ENCODE measurements at regions not wholly inside any gene's neighbourhood (a gene's known extent, or its start where the extent isn't known, plus 50 kb on each side); places are given as distances from the start of the nearest gene placed in this dataset.

DNA sequence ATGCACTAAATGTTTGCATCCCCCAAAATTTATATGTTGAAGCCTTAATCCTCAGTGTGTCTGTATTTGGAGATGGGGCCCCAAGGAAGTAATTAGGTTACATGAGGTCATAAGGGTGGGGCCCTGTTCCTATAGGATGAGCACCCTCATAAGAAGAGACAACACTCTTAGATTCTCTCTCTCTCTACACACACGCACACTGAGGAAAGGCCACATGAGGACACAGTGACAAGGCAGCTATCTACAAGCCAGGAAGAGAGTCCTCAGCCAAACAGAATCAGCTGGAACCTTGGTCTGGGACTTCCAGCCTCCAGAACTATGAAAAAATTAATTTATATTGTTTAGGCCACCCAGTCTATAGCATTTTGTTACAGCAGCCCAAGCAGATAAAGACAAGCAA lies 69.3 kb upstream of the NOCT start:
- Histone ChIP-seq H3K9me3 (no peaks in the 10 kb centered on the region), H3K4me3 (no peak overlapping the region), H3K27ac (no peak overlapping the region), H3K36me3 (no peaks in the 10 kb centered on the region), H3K27me3 (replicated peaks; ENCODE audit: insufficient read depth) (no peaks in the 10 kb centered on the region), H3K4me1 (replicated peaks) (no peaks in the 10 kb centered on the region)
- WGBS, result 100% methylated on average over 1 of the region's 1 CpG
- DNase-seq (ENCODE audit: low spot score), result no peak
- intact Hi-C loops (cut with DNase I), result no loop called here
- no peak for TF ChIP-seq POLR2A (IDR thresholded peaks at IDR 0.05)
- TF ChIP-seq POLR2AphosphoS5 (IDR thresholded peaks at IDR 0.05), result no peak
- TF ChIP-seq, protein P1, sequence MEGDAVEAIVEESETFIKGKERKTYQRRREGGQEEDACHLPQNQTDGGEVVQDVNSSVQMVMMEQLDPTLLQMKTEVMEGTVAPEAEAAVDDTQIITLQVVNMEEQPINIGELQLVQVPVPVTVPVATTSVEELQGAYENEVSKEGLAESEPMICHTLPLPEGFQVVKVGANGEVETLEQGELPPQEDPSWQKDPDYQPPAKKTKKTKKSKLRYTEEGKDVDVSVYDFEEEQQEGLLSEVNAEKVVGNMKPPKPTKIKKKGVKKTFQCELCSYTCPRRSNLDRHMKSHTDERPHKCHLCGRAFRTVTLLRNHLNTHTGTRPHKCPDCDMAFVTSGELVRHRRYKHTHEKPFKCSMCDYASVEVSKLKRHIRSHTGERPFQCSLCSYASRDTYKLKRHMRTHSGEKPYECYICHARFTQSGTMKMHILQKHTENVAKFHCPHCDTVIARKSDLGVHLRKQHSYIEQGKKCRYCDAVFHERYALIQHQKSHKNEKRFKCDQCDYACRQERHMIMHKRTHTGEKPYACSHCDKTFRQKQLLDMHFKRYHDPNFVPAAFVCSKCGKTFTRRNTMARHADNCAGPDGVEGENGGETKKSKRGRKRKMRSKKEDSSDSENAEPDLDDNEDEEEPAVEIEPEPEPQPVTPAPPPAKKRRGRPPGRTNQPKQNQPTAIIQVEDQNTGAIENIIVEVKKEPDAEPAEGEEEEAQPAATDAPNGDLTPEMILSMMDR (IDR thresholded peaks at IDR 0.05), result no peak

DNA sequence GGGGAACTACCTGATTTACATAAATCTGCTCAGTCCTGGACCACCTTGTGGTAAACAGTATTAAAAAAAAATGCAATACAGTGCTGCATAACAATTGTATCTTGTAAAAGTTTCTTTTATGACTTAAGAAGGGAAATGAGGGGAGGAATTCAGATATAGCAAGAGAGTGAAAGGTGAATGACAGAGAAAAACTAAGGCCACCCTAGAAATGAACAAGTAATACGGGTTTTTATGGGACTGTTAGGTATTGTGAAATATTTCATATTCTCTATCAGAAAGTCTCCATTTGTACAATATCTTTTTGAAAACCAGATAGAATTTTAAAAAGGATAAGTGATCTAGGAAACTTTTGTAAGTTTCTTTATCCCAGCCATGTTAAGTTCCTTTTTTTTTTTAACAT lies 69.7 kb upstream of the NOCT start:
- H3K9me3 ChIP-seq, result no peaks in the 10 kb centered on the region
- H3K27ac ChIP-seq, result no peak overlapping the region
- H3K4me3 ChIP-seq, result no peak overlapping the region
- no peak for TF ChIP-seq POLR2AphosphoS5 (IDR thresholded peaks at IDR 0.05)
- TF ChIP-seq, protein P1 (IDR thresholded peaks at IDR 0.05), result no peak
- TF ChIP-seq POLR2A (IDR thresholded peaks at IDR 0.05), result no peak
- no peak for DNase-seq (ENCODE audit: low spot score)
- intact Hi-C loops (cut with DNase I), result no loop called here
- WGBS, result 74% methylated on average over 1 of the region's 1 CpG
- no peaks in the 10 kb centered on the region for H3K4me1 ChIP-seq (replicated peaks)
- H3K36me3 ChIP-seq, result no peaks in the 10 kb centered on the region
- no peaks in the 10 kb centered on the region for H3K27me3 ChIP-seq (replicated peaks; ENCODE audit: insufficient read depth)

DNA sequence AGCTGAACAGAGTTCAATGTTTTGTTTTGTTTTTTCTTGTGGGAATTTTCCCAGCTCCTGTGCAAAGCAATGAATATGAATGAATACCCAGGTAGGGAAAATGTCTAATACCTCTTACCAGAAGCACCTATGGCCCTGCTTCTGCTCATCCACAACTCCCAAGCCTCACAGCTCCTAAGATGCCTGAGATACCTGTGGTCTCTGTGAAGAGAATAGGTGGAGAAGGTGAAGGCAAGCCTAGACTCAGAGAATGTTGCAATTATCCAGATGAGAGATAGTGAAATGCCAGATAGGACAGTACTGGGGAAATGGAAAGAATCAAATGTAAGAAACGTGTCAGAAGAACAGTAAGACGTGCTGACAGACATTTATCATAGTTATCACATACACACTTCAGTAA lies 70.2 kb upstream of the NOCT start:
- WGBS, result 61% methylated on average over 2 of the region's 2 CpGs
- no peak for DNase-seq (ENCODE audit: low spot score)
- H3K9me3 ChIP-seq, result no peaks in the 10 kb centered on the region
- H3K36me3 ChIP-seq, result no peaks in the 10 kb centered on the region
- H3K27ac ChIP-seq, result no peak overlapping the region
- TF ChIP-seq POLR2A (IDR thresholded peaks at IDR 0.05), result no peak
- TF ChIP-seq, protein P1 (IDR thresholded peaks at IDR 0.05), result no peak
- TF ChIP-seq POLR2AphosphoS5 (IDR thresholded peaks at IDR 0.05), result no peak
- intact Hi-C loops (cut with DNase I), result no loop called here
- no peak overlapping the region for H3K4me3 ChIP-seq
- no peaks in the 10 kb centered on the region for H3K27me3 ChIP-seq (replicated peaks; ENCODE audit: insufficient read depth)
- no peaks in the 10 kb centered on the region for H3K4me1 ChIP-seq (replicated peaks)

DNA sequence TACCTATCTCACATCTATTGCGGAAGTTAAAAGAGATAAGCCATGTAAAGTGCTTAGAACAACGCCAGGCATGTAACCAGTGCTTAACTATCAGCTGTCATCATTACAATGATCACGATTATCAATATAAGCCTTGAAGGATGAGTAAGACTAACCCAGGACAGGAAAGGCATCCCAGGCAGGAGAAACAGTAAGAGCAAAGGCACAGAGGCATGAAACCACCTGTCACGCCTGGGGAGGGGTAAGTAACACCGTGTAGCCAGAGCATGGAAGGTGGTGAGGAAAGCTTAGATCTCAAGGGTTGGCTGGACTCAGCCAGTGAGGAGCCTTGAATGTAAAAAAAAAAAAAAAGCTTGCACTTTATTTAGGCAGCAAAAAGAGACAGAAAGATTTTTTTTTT lies 71.7 kb upstream of the NOCT start:
- 96% methylated on average over 5 of the region's 5 CpGs for WGBS
- Histone ChIP-seq H3K27me3 (replicated peaks; ENCODE audit: insufficient read depth) (no peaks in the 10 kb centered on the region), H3K36me3 (no peaks in the 10 kb centered on the region), H3K27ac (no peak overlapping the region), H3K9me3 (no peaks in the 10 kb centered on the region), H3K4me1 (replicated peaks) (no peaks in the 10 kb centered on the region), H3K4me3 (no peak overlapping the region)
- TF ChIP-seq POLR2A (IDR thresholded peaks at IDR 0.05) (no peak), POLR2AphosphoS5 (IDR thresholded peaks at IDR 0.05) (no peak)
- TF ChIP-seq, protein P1 (IDR thresholded peaks at IDR 0.05), result no peak
- intact Hi-C loops (cut with DNase I), result no loop called here
- DNase-seq (ENCODE audit: low spot score), result no peak

DNA sequence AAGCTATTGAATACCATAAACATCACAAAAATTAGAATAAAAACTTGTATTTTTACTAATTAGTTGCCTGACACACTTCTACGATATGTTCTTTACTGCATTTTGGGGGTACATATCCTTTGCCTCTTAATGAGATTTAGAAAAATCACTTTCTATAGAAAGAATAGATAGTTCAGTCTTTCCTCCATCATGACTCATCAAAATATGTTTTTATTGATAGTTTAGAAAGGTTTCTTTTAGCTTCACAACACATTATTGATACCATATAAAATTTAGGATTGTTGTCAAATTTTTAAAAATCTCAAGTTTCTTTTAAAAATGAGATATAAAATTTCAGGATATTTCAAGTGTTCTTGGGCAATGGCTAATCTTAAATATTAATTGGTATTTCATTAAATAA lies 74.5 kb upstream of the NOCT start:
- WGBS, result 90% methylated on average over 1 of the region's 1 CpG
- no peak for DNase-seq (ENCODE audit: low spot score)
- intact Hi-C loops (cut with DNase I), result no loop called here
- TF ChIP-seq POLR2AphosphoS5 (IDR thresholded peaks at IDR 0.05), result no peak
- no peak for TF ChIP-seq POLR2A (IDR thresholded peaks at IDR 0.05)
- TF ChIP-seq, protein P1 (IDR thresholded peaks at IDR 0.05), result no peak
- H3K27ac ChIP-seq, result no peak overlapping the region
- H3K27me3 ChIP-seq (replicated peaks; ENCODE audit: insufficient read depth), result no peaks in the 10 kb centered on the region
- no peaks in the 10 kb centered on the region for H3K9me3 ChIP-seq
- no peak overlapping the region for H3K4me3 ChIP-seq
- no peaks in the 10 kb centered on the region for H3K4me1 ChIP-seq (replicated peaks)
- no peaks in the 10 kb centered on the region for H3K36me3 ChIP-seq
